Heart left ventricle (tissue), 13 donors: ENCODE measurements at regions not wholly inside any gene's neighbourhood (a gene's known extent, or its start where the extent isn't known, plus 50 kb on each side); places are given as distances from the start of the nearest gene placed in this dataset.

Source experiments
- POLR2A ChIP-seq, 2 donors: fragments of 450-650 bp; IDR thresholded peaks; one replicate each; pipeline ENCODE4 v1.6.1; 2017; ENCODE audit warnings: antibody characterized with exemption in 2 of 2, mild to moderate bottlenecking in 2 of 2, moderate library complexity in 2 of 2
- TF ChIP-seq, protein P1 (sequence below), 12 donors: fragments of 200-600 bp; sonication (generic) in 4 of 12; IDR thresholded peaks; one replicate each; pipeline versions ENCODE4 v1.5.0 to v1.8.0; 2018 to 2022; ENCODE audit warnings: antibody characterized with exemption in 12 of 12, mild to moderate bottlenecking in 5 of 12
- donor health status: ischemic (EF 13 %, LVEDD 7.1; RV severe dilation, severe dysfunction).
- donor health status: DM: no; HTN: yes; CAD: no.
- donor health status: DM: no; HTN: no; CAD: no.
- donor health status: ischemic (EF 25% LVEDD 6.9; RV normal size, moderate dysfunction).
- donor health status: ischemic (EF 25% LVEDD 5.7; RV mildly dilated, moderate dysfunction).
- donor health status: ischemic (EF 35%, LVEDD 5.7; RV mildly dilated, moderate dysfunction).
- donor health status: nonischemic (EF 11% LVEDD 7.7; RV severe dilation, severe dysfunction).
- donor health status: DM: yes; HTN: yes; CAD: no.
- donor health status: PGD.
- donor health status: ischemic (EF 29% LVEDD 5.4; RV normal size, mild dysfunction).
- donor health status: nonischemic (EF 23%, LVEDD 6.1; RV moderate dilation, normal function).

DNA sequence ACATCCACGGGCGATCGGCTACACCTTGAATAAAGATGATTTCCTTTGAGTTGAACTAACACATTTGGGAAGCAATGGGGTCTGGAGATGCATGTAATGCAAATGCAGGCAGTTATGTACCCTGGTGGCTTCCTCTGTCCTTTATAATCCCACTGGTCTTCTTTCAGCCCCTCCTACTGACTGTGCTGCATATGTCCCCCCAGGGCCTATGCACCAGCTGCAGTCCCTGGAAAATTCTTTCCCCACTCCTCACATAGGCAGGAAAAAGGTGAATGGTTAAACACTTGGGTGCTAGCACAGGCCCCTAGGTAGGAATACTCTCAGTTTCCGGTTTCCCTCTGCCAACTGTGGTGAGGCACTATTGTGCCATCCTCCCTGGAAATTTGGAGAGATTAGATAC is 294.8 kb upstream of the SOX5 start:
- TF ChIP-seq, protein P1, sequence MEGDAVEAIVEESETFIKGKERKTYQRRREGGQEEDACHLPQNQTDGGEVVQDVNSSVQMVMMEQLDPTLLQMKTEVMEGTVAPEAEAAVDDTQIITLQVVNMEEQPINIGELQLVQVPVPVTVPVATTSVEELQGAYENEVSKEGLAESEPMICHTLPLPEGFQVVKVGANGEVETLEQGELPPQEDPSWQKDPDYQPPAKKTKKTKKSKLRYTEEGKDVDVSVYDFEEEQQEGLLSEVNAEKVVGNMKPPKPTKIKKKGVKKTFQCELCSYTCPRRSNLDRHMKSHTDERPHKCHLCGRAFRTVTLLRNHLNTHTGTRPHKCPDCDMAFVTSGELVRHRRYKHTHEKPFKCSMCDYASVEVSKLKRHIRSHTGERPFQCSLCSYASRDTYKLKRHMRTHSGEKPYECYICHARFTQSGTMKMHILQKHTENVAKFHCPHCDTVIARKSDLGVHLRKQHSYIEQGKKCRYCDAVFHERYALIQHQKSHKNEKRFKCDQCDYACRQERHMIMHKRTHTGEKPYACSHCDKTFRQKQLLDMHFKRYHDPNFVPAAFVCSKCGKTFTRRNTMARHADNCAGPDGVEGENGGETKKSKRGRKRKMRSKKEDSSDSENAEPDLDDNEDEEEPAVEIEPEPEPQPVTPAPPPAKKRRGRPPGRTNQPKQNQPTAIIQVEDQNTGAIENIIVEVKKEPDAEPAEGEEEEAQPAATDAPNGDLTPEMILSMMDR (IDR thresholded peaks at IDR 0.05), result no peak
- TF ChIP-seq POLR2A (IDR thresholded peaks at IDR 0.05), result no peak
